A673 (cell line): ENCODE measurements at regions not wholly inside any gene's neighbourhood (a gene's known extent, or its start where the extent isn't known, plus 50 kb on each side); places are given as distances from the start of the nearest gene placed in this dataset.

ENCODE experiments used
- CTCF ChIP-seq: fragments of 300-800, 200-600 bp; sonication (generic); conservative IDR thresholded peaks from 2 replicates; pipeline ENCODE4 v1.5.1; 2017; ENCODE audit warnings: low read depth, mild to moderate bottlenecking, antibody characterized with exemption, low read length, moderate library complexity, mixed read lengths
- EZH2 ChIP-seq: fragments of 200-600 bp; sonication (generic); IDR thresholded peaks from 2 replicates; pipeline ENCODE4 v1.6.1; 2017; ENCODE audit warnings: borderline replicate concordance, low read depth, mild to moderate bottlenecking, mixed read lengths, antibody characterized with exemption, low read length; ENCODE audit not compliant: poor library complexity, severe bottlenecking

DNA sequence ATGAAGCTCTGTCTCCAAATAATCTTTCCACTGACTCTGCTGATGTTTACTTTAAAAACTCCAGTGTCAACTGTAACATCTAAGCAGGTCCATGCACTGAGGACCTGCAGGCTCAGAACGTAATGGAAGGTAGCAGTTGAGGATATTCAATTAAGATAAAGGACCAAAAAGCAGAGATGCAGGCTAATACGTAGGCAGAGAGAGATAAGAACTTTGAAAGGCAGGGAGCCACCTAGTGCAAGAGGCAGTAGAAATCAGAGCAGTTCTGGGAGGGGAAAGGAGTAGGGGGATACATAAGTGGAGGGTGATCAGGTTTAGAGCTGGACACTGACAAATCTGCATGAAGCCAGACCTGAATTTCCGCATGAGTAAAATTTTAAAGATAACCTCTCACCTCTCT lies 114.5 kb upstream of the POM121L12 start:
- TF ChIP-seq CTCF = no peak
- no peak for TF ChIP-seq EZH2
